Trophoblast cell (in vitro differentiated cells and primary cell): ENCODE measurements at regions not wholly inside any gene's neighbourhood (a gene's known extent, or its start where the extent isn't known, plus 50 kb on each side); places are given as distances from the start of the nearest gene placed in this dataset.

Source experiments
- DNase-seq, 2 donors: peaks; one replicate each; pipeline ENCODE4 v3.0.0-alpha.2; 2016
- H2AFZ ChIP-seq: 2 replicates; pipeline ENCODE4 v1.6.1; 2013; ENCODE audit warnings: low read length, moderate library complexity, mild to moderate bottlenecking; ENCODE audit not compliant: insufficient read depth, poor library complexity
- H2AK5ac ChIP-seq: 2 replicates; pipeline ENCODE4 v1.6.1; 2013; ENCODE audit warnings: mild to moderate bottlenecking, low read length
- H2BK120ac ChIP-seq: 2 replicates; pipeline ENCODE4 v1.6.1; 2013; ENCODE audit warnings: low read length, mild to moderate bottlenecking, moderate library complexity; ENCODE audit not compliant: insufficient read depth, poor library complexity
- H2BK12ac ChIP-seq: 2 replicates; pipeline ENCODE4 v1.6.1; 2013; ENCODE audit warnings: mild to moderate bottlenecking, low read length, moderate library complexity
- H2BK5ac ChIP-seq: 2 replicates; pipeline ENCODE4 v1.6.1; 2013; ENCODE audit warnings: low read length, low read depth, moderate library complexity, mild to moderate bottlenecking; ENCODE audit not compliant: poor library complexity
- H3K14ac ChIP-seq: 2 replicates; pipeline ENCODE4 v1.6.1; 2013; ENCODE audit warnings: mild to moderate bottlenecking, low read length
- H3K18ac ChIP-seq: 2 replicates; pipeline ENCODE4 v1.6.1; 2013; ENCODE audit warnings: mild to moderate bottlenecking, low read length
- H3K23ac ChIP-seq: 2 replicates; pipeline ENCODE4 v1.6.1; 2013; ENCODE audit warnings: low read length
- H3K27ac ChIP-seq: 2 replicates; pipeline ENCODE4 v1.5.1; 2013; ENCODE audit warnings: low read depth, mild to moderate bottlenecking, inconsistent platforms, low read length, moderate library complexity
- H3K27me3 ChIP-seq: 2 replicates; pipeline ENCODE4 v1.6.1; 2013; ENCODE audit warnings: inconsistent platforms, mild to moderate bottlenecking, low read length, moderate library complexity; ENCODE audit not compliant: insufficient read depth
- H3K36me3 ChIP-seq, 2 experiments: 1 replicate in 1 of 2; 2 replicates in 1 of 2; pipeline ENCODE4 v1.6.1; 2013; ENCODE audit warnings: low read length in 2 of 2, mild to moderate bottlenecking in 2 of 2, moderate library complexity in 1 of 2; ENCODE audit not compliant: insufficient read depth in 2 of 2, control insufficient read depth in 1 of 2
- H3K4ac ChIP-seq: 2 replicates; pipeline ENCODE4 v1.6.1; 2013; ENCODE audit warnings: low read depth, mild to moderate bottlenecking, low read length, moderate library complexity
- H3K4me1 ChIP-seq, 2 experiments: 1 replicate in 1 of 2; 2 replicates in 1 of 2; pipeline ENCODE4 v1.6.1; 2013; ENCODE audit warnings: low read length in 2 of 2, mild to moderate bottlenecking in 2 of 2, moderate library complexity in 1 of 2; ENCODE audit not compliant: insufficient read depth in 2 of 2, control insufficient read depth in 1 of 2
- H3K4me2 ChIP-seq: 2 replicates; pipeline ENCODE4 v1.6.1; 2013; ENCODE audit warnings: inconsistent platforms, mild to moderate bottlenecking, low read length, moderate library complexity
- H3K4me3 ChIP-seq: 2 replicates; pipeline ENCODE4 v1.5.1; 2013; ENCODE audit warnings: mild to moderate bottlenecking, low read depth, low read length, inconsistent platforms
- H3K79me1 ChIP-seq: one replicate; pipeline ENCODE4 v1.6.1; 2013; ENCODE audit warnings: low read length
- H3K79me2 ChIP-seq: 2 replicates; pipeline ENCODE4 v1.6.1; 2013; ENCODE audit warnings: low read length, mild to moderate bottlenecking; ENCODE audit not compliant: control insufficient read depth, insufficient read depth, poor library complexity
- H3K9ac ChIP-seq: 2 replicates; pipeline ENCODE4 v1.6.1; 2013; ENCODE audit warnings: mild to moderate bottlenecking, low read length
- H3K9me3 ChIP-seq: 2 replicates; pipeline ENCODE4 v1.6.1; 2013; ENCODE audit warnings: low read depth, mild to moderate bottlenecking, control low read depth, inconsistent platforms, low read length; ENCODE audit not compliant: insufficient read depth
- H4K12ac ChIP-seq: 2 replicates; pipeline ENCODE4 v1.6.1; 2013; ENCODE audit warnings: low read depth, mild to moderate bottlenecking, low read length, moderate library complexity
- H4K8ac ChIP-seq: 2 replicates; pipeline ENCODE4 v1.6.1; 2013; ENCODE audit warnings: low read depth, mild to moderate bottlenecking, low read length, moderate library complexity
- H4K91ac ChIP-seq: one replicate; pipeline ENCODE4 v1.6.1; 2013; ENCODE audit warnings: low read depth, mild to moderate bottlenecking, low read length, moderate library complexity
- WGBS: extraction: QIAGEN DNeasy Blood & Tissue Kit; methylation state at CpG from one replicate; pipeline ENCODE4 v1.1.7; 2013; ENCODE audit warnings: missing lambda C conversion rate; ENCODE audit not compliant: insufficient read length, insufficient coverage; ENCODE audit errors: extremely low coverage; 5-methylcytosine and 5-hydroxymethylcytosine counted together

DNA sequence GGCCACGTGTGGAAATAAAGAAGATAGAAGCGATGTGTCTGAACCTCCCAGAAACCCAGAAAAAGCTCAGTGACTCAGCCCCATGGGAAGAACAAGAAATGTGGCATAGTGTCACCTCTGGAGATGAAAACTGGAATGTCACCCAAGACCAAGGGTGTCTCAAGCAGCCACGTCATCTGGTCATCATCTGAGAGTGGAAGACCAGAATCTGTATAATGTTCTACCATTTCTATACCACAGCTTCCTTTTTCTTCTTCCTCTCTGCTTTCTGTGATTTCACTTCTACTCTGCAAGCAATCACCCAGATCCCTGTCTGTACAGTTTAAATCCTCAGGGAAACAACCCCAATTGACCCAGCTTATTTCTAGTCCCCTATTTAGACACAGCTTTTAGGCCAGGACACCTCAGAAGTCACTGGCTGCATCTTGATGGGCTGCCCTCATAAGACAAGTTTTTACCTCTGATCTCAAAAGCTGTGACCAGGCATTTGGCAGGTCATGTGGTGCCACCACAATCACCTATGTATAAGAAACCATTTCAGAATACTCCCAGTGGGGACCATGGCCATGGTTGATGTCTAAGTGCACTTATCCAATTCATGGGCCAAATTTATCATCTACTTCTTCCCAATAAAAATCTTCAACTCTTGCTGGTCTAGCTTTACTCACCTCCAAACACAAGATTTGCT, 278.5 kb upstream of the UMPS start:
- H3K4me1 ChIP-seq, result no peaks in the 10 kb centered on the region
- H3K23ac ChIP-seq, result no peak overlapping the region
- H2BK120ac ChIP-seq, result no peak overlapping the region
- no peaks in the 10 kb centered on the region for H3K9me3 ChIP-seq
- H3K14ac ChIP-seq, result no peak overlapping the region
- H2AFZ ChIP-seq, result no peak overlapping the region
- no peak overlapping the region for H3K18ac ChIP-seq
- H4K91ac ChIP-seq, result no peak overlapping the region
- H4K8ac ChIP-seq, result no peak overlapping the region
- H3K36me3 ChIP-seq, result peaks cover 3 to 4% of the 10 kb centered on the region in 2 experiments
- no peak overlapping the region for H3K9ac ChIP-seq
- H3K79me1 ChIP-seq, result no peaks in the 10 kb centered on the region
- WGBS, result no CpG with 5 or more reads among the region's 3 CpGs
- no peaks in the 10 kb centered on the region for H3K79me2 ChIP-seq
- H2BK5ac ChIP-seq, result no peak overlapping the region
- H3K4ac ChIP-seq, result no peak overlapping the region
- DNase-seq, result no peak
- H2AK5ac ChIP-seq, result no peak overlapping the region
- H4K12ac ChIP-seq, result no peak overlapping the region
- no peak overlapping the region for H3K4me3 ChIP-seq
- H3K4me2 ChIP-seq, result no peak overlapping the region
- no peak overlapping the region for H3K27ac ChIP-seq
- H2BK12ac ChIP-seq, result no peak overlapping the region
- peaks cover 3% of the 10 kb centered on the region for H3K27me3 ChIP-seq

DNA sequence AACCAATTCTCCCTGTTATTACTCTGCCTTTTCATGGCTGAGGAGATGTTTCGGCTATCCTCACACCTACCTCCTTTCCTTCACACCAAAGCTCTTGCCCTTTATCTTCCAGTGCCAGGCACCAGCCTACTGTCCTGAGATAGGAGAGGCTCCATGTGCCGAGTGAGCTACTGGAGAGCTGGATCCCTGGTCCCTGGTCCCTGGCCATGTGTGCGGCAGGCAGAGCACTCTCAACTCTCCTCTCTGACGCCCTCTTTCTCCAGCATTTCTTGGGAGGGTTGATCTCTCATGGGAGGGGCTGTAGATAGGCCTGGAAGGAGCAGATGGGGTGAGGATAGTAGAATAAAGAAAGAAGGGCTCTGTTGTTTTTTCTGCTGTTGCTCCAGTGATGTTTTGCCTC, 277.1 kb upstream of the UMPS start:
- Histone ChIP-seq H4K91ac (no peak overlapping the region), H3K4me2 (no peak overlapping the region), H2BK12ac (no peak overlapping the region), H2BK120ac (no peak overlapping the region), H2AFZ (no peak overlapping the region), H3K9ac (no peak overlapping the region), H3K27ac (no peak overlapping the region), H4K12ac (no peak overlapping the region), H3K9me3 (no peaks in the 10 kb centered on the region), H4K8ac (no peak overlapping the region), H2AK5ac (no peak overlapping the region), H3K4me1 (no peaks in the 10 kb centered on the region), H3K79me1 (no peaks in the 10 kb centered on the region), H3K23ac (no peak overlapping the region), H3K18ac (no peak overlapping the region), H3K4ac (no peak overlapping the region), H3K79me2 (no peaks in the 10 kb centered on the region), H3K27me3 (peaks cover 3% of the 10 kb centered on the region), H3K4me3 (no peak overlapping the region), H3K14ac (no peak overlapping the region), H2BK5ac (no peak overlapping the region), H3K36me3 (peaks cover 3 to 4% of the 10 kb centered on the region in 2 experiments)
- WGBS, result no CpG with 5 or more reads among the region's 4 CpGs
- DNase-seq, result no peak

DNA sequence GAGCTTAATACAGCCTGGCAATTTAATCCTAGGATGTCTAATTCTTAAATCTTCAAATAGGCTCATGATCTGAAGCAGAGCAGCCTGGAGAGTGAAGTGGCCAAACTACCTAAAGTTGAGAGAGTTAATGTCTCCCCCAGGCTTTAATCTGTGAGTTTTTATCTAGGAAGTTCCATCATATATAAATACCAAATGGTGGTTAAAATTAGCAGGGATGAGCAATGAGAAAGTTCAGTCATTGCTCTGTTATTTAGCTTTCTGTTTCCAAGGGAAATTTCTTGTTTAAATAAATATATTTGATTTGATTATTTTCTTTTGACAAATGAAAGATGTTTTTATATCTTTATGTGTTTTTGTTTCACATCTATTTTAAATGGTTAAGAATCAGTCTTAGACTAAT, 274.4 kb upstream of the UMPS start:
- no peak overlapping the region for H4K8ac ChIP-seq
- H3K14ac ChIP-seq, result no peak overlapping the region
- no peak overlapping the region for H2BK12ac ChIP-seq
- no peak overlapping the region for H3K4me2 ChIP-seq
- no peak overlapping the region for H3K4me3 ChIP-seq
- no peak overlapping the region for H2AFZ ChIP-seq
- H3K79me2 ChIP-seq, result no peaks in the 10 kb centered on the region
- H4K12ac ChIP-seq, result no peak overlapping the region
- no peaks in the 10 kb centered on the region for H3K9me3 ChIP-seq
- H2AK5ac ChIP-seq, result no peak overlapping the region
- H2BK5ac ChIP-seq, result no peak overlapping the region
- H3K27ac ChIP-seq, result no peak overlapping the region
- H3K18ac ChIP-seq, result no peak overlapping the region
- no peak overlapping the region for H3K4ac ChIP-seq
- no peak for DNase-seq
- peaks cover 3% of the 10 kb centered on the region for H3K27me3 ChIP-seq
- no peak overlapping the region for H3K9ac ChIP-seq
- no peak overlapping the region for H4K91ac ChIP-seq
- no peaks in the 10 kb centered on the region for H3K4me1 ChIP-seq
- peaks cover 4 to 6% of the 10 kb centered on the region in 2 experiments for H3K36me3 ChIP-seq
- no peak overlapping the region for H3K23ac ChIP-seq
- H3K79me1 ChIP-seq, result no peaks in the 10 kb centered on the region
- H2BK120ac ChIP-seq, result no peak overlapping the region

DNA sequence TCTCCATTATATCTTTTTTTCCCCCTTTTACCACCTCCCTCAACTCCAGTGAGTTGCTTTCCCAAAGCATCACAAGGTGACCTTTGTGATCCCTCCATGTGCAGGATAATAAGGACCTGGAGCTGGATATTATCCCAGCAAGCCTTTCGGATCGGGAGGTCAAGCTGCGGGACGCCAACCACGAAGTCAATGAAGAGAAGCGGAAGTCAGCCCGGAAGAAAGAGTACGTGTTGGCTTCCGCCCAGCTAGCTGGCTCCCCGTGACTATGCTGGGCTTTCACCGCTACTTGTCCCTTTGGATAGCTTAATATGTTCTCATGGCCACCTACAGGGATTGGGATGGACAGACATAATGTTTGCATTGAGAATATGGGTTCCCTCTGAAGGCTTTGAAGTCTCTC, 273.7 kb upstream of the UMPS start:
- DNase-seq, result no peak
- H4K8ac ChIP-seq, result no peak overlapping the region
- no peak overlapping the region for H4K91ac ChIP-seq
- no peak overlapping the region for H3K27ac ChIP-seq
- no peak overlapping the region for H2BK12ac ChIP-seq
- no peak overlapping the region for H3K23ac ChIP-seq
- H2AFZ ChIP-seq, result no peak overlapping the region
- H3K27me3 ChIP-seq, result peaks cover 3% of the 10 kb centered on the region
- H3K14ac ChIP-seq, result no peak overlapping the region
- no CpG with 5 or more reads among the region's 11 CpGs for WGBS
- no peak overlapping the region for H3K4ac ChIP-seq
- H2BK120ac ChIP-seq, result no peak overlapping the region
- H4K12ac ChIP-seq, result no peak overlapping the region
- H2BK5ac ChIP-seq, result no peak overlapping the region
- H3K79me2 ChIP-seq, result no peaks in the 10 kb centered on the region
- no peak overlapping the region for H3K18ac ChIP-seq
- H3K9me3 ChIP-seq, result no peaks in the 10 kb centered on the region
- no peak overlapping the region for H2AK5ac ChIP-seq
- H3K4me2 ChIP-seq, result no peak overlapping the region
- no peaks in the 10 kb centered on the region for H3K79me1 ChIP-seq
- no peak overlapping the region for H3K4me3 ChIP-seq
- H3K36me3 ChIP-seq, result peaks cover 4 to 6% of the 10 kb centered on the region in 2 experiments
- no peaks in the 10 kb centered on the region for H3K4me1 ChIP-seq
- no peak overlapping the region for H3K9ac ChIP-seq
